NAMALWA (cell line): ENCODE measurements at regions not wholly inside any gene's neighbourhood (a gene's known extent, or its start where the extent isn't known, plus 50 kb on each side); places are given as distances from the start of the nearest gene placed in this dataset.
A peak's percentile ranks its signal among the peaks of the same experiment; 100 is the strongest.
"Not testable (repeated sequence)": the region's sequence is repeated elsewhere in the genome, so short reads cannot be mapped to it uniquely, and the experiment has no call there.

Experiments
- DNase-seq: peaks from one replicate; pipeline ENCODE4 v3.0.0-alpha.2; 2015; ENCODE audit warnings: low spot score

- DNase-seq = no peak
Measured at GRCh38 chr1:238998577-238998976, 387.8 kb upstream of the CHRM3 start.

GRCh38 chr1:238991765-238992495, 394.4 kb upstream of the CHRM3 start:
- no peak for DNase-seq

GRCh38 chr1:238985312-238985711, 401.1 kb upstream of the CHRM3 start:
- no peak for DNase-seq

GRCh38 chr1:238982736-238983135, 403.6 kb upstream of the CHRM3 start:
- DNase-seq = no peak

- DNase-seq = no peak
Measured at GRCh38 chr1:238981317-238981933, 404.9 kb upstream of the CHRM3 start.

DNA sequence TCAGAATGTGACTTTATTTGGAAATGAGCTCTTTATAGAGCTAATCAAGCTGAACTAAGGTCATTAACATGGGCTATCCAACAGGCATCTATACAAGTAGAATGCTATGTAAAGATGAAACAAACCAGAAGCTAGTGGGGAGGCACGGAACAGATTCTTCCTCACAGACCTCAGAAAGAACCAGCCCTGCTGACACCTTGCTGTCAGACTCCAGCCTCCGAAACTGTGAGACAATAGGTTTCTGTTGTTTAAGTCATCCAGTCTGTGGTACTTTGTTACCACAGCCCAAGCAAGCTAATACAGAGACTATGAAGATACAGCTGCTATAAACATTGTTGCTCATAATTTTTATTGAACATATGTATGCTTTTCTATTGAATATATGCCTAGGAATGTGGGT, 406.3 kb upstream of the CHRM3 start:
- DNase-seq = no peak

GRCh38 chr1:238964631-238965030, 421.7 kb upstream of the CHRM3 start:
- DNase-seq = no peak

GRCh38 chr1:238962941-238963340, 423.4 kb upstream of the CHRM3 start:
- no peak for DNase-seq

DNA sequence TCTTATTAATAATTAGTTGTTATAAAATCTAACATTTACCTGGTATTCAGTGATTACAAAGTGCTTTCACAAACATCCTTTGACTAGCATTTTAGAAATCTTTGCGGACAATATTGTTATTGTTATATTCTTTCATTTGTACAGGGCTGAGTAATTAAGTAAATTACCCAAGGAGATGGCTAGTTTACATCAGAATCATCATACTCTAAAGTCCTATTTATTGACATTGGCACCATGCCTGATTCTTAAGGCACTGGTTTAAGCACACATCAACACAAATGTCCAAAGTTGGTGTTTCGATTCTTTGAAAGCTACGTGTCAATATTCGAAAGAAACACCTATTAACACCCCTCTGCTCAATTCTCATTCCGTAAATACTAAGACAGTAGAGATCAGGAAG, 424.6 kb upstream of the CHRM3 start:
- no peak for DNase-seq

GRCh38 chr1:238960071-238960470, 426.3 kb upstream of the CHRM3 start:
- no peak for DNase-seq

DNA sequence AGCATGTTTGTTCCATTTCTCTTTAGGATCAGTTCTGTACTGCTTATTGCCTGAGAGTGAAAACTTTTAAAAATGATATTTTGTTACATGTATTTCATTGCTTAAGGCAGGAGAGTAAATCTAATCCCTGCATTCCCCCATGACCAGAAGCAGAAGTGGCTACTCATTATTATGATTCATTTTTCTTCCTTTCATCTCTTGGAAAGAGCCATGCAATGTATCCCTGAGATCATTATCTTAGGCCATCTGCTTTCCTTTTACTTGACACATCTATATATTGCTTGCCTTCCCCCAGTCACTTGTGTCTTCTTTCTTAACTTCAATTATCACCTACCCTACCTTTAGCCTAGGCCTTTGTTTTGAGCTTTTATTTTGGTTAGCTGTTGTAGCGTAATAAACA, 430.4 kb upstream of the CHRM3 start:
- no peak for DNase-seq

DNA sequence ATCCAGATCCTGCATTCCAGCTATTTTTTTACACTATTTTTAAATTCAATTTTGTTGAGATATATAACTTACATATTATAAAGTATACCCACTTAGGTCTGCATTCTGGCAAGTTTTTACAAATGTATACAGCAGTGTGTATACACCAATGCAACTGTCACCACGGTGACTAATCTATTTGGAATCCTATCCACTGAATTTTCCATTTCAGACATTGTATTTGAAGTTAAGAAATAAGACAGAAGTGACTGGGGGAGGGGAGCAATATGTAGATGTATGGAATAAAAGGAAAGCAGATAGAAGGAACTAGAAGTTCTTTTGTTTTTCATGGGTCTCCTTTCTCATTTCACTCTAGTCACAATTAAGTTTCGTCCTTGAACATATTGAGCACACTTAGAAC, 431.5 kb upstream of the CHRM3 start:
- no peak for DNase-seq

DNA sequence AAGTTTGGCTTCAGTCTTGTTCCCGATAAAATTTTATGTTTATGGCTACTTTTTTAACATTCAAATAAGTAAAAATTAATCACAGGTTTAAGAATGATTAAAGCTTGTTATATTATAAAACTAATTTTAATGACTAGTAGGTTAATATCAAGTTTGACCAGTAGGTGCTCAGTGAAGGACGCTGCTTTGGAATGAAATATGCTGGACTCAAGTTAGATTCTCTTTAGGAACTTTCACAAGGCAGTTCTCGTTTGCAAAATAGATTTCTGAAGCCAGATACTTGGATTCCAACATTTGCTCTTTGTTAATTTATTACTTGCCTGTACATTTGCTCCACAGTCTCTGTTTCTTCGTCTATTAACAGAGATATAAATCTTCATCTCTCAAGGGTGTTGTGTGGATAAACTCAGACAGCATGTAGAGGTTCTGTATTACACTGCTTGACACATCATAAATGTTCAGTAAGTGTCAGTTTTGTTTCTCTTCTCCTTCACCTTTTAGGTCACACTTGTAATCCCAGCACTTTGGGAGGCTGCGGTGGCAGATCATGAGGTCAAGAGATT, 432.8 kb upstream of the CHRM3 start:
- DNase-seq = peak; percentile 2

- DNase-seq = peak; percentile 25
Measured at GRCh38 chr1:238951809-238952208, 434.6 kb upstream of the CHRM3 start.

DNA sequence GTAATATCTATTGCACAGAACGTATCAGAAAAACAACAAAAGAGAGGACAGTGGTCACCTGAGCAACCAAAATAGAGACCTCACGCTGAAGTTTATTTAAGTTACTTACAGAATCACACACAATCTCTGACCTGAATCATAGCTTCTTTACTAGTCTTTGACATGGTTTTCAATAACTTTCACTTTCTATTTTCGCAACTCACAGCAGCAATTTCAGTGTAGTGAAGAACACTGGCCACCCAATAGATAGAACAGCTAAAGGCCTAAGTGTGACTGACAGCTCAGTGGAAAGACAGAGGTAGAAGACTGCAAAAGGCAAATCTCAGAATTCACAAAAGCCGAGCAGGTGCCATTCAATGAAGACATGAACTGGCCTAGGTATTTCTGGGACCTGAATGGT, 435.6 kb upstream of the CHRM3 start:
- DNase-seq = no peak

DNA sequence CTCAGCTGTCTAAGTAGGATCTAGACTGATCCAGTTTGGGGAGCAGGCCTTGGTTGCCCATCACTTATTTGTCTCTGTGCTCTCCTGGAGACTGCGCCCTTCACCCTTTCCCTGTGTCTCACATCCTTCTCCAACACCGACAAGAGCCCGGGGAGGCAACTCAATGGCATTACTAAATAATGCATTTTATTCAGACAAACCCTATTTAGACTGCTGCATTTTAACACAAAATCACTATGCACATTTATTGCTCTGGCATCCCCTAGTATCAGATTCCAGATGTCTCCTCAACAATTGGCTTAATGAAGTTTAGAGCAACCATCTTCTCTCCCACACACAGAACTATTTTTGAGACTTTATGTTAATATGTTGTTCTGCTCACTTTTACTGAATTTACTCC, 436.4 kb upstream of the CHRM3 start:
- no peak for DNase-seq

GRCh38 chr1:238944028-238944427, 442.3 kb upstream of the CHRM3 start:
- DNase-seq = no peak

DNA sequence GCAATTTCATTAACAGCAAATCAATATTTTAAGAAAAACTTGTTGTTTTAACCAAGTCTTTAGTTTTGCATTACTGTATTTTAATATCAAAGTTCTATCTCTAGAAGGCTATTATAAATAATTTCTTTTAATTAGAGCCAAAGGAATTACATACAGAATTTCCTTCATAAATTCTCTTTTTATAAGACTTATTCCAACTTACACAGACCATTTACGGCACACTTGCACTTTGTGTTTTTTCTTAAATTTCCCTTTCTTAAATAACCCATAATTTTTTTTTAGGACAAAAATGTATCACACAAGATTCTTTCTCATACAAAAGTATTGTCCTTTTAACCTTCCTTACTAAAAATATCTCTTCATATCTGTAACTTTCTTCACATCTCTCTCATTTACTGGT, 458.5 kb upstream of the CHRM3 start:
- no peak for DNase-seq

GRCh38 chr1:238916828-238917227, 469.5 kb upstream of the CHRM3 start:
- DNase-seq = no peak

DNA sequence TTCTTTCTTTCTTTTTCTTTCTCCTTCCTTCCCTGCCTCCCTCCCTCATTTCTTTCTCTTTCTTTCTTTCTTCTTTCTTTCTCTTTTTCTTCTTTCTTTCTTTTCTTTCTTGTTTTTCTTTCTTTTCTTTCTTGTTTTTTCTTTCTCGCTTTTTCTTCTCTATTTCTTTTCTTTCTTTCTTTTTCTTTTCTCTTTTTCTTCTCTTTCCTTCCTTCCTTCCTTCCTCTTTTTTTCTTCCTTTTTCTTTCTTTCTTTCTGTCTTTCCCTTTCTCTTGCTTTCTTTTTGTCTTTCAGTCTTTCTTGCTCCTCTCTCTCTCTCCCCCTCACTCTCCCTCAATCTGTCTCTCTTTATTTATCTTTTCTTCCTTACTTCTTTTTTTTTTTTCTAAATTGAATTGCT, 472.0 kb upstream of the CHRM3 start:
- DNase-seq = no peak

DNA sequence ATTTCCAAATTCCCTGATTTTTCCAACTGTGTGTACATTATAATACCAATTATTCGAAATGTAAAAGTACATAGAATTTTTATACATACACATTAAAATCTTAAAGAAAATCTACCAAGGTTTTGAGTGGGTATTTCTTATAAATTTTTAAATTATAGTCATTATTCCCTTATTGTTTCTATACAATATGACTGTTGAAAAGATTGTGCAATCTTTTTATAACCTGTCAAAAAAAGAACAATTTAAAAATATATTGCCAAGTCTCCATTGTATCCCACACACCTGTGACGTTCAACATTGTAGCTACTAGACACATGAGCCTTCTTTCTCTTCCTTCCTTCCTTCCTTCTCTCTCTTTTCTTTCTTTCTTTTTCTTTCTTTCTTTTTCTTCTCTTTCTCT, 473.2 kb upstream of the CHRM3 start:
- DNase-seq = no peak

- DNase-seq = no peak
Measured at GRCh38 chr1:238912148-238912547, 474.2 kb upstream of the CHRM3 start.

- not testable (repeated sequence) for DNase-seq
Measured at GRCh38 chr1:238902752-238903151, 483.6 kb upstream of the CHRM3 start.
